Hematopoietic multipotent progenitor cell (in vitro differentiated cells): ENCODE measurements at regions not wholly inside any gene's neighbourhood (a gene's known extent, or its start where the extent isn't known, plus 50 kb on each side); places are given as distances from the start of the nearest gene placed in this dataset.

ENCODE experiments used
- DNase-seq, 3 donors: peaks; one replicate each; pipeline ENCODE4 v3.0.0-alpha.2; 2011 to 2015; ENCODE audit warnings: low read depth in 2 of 3, low spot score in 2 of 3

DNA sequence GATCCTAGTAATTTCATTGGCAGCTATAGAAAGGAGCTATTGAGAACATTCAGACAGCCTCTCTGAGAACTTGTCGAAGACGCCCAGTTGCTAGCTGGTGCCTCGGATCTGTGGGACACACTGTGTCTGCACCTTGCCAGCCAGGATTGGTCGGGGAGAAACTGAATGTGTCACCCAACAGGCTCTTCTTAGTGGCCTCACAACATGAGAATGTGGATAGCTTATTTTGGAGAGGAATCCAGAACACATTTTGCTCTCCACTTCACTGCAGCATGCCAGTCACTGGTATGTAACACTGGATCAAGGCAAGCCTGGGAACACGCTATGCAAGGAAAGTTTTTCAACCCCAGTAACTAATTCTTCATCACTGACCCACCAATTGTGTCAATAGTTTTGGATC, 89.5 kb upstream of the TRPC3 start:
- DNase-seq, result no peak

DNA sequence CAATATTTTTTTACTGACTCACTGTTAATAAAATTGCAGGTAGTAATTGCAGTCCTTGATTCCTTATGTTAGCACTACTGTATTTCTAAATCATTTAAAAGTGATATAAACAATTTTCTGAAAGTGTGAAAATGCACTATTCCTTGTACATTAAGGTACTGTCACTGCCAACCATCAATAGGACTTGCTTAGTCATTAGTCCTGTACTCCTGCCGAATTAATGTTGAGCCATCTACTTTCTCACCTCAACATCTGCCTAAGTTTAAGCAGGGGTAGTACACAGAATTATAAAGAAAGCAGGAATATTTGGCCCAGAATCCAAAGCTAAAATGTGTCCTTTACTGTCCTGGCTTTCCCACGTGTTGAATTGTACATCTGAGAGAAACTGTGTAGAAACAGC, 87.0 kb upstream of the TRPC3 start:
- peak in 2 of 3 donors; percentile 14 to 58 for DNase-seq

DNA sequence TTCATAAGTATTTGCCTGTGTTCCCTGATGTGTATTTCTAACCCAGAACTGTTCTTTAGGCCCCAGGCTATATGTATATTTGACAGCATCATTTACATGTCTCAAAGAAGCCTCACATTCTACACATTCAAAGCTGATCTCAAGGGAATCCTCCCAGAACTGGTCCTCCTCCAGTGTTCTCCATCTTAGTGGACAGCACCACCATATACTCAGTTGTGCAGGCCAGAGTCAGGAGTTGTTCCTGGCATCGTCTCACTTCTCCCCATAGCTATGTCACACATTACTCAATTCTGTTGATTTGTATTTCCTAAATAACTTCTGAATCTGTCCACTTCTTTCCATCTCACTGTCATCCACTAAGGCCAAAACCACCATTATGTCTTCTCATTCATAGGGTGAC, 82.8 kb upstream of the TRPC3 start:
- no peak for DNase-seq

DNA sequence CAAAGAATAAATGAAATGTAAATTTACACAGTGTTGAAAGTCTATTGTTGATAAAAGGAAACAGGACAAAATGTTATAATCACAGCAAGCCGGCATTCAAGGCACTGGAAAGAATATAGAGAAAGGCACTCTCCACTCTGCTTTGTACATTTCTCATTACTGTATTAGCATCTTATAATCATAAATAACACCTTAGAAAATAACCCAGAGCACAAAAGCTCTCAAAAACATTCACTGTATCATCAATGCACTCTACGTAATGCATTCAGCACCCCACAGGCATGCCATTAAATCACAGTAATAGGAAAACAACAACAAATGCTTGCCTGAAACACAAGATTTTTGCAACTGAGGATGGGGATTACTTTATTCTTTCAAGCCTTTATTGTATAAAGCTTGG, 75.3 kb upstream of the TRPC3 start:
- no peak for DNase-seq

DNA sequence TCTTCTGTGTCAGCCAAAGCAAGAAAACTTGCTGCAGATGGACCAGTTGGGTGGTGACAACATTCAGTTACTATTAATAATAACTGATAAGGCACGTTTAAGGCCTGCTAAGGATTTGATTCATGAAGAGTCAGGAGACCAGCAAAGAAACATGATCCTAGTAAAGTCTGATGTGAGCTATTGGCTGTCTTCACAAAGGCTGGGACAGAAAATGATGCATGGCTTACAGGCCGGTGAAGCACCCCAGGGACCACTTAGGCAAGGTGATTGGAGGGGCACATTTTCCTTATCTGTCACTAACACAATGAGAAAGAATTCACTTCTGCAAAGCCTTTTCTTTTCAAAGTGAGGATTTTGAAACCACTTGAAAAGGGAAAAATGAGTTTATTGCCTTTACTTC, 65.4 kb upstream of the TRPC3 start:
- no peak for DNase-seq

DNA sequence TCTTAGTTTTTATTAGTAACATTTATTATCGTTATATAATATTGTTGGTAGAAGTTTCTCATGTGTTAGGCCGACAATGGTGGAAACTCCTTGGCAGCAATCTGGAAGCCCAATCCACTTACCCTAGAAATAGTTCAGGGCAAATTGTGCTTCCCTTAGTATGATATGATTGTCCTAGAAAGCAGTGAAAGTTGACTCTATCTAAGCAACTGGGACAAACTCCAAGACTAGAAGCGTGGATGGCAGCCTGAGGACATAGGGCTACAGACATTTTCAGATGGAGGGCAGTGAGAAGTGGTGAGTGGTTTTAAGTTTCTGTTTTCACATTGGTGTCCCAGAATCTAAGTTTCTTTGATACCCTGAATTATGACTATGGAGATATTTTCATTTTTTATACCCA, 63.3 kb upstream of the TRPC3 start:
- no peak for DNase-seq

DNA sequence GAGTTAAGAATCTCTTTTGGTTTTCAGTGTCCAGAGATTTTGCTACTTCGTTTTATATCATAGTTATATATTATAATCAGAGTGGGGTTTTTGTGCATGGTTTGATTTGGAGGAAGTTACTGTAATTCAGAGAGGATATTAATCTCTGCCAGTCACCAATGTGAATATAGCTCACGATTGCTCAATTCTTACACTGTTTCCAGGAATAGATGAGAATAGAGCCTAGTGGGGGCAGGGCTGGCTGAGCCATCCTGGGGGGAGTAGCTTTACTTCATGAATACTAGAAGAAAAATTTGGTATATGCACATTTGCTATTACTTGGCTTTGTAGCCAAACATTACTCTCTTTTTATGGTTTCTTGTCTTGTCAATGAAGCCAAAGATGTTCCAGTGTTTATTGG, 60.9 kb upstream of the TRPC3 start:
- no peak for DNase-seq

DNA sequence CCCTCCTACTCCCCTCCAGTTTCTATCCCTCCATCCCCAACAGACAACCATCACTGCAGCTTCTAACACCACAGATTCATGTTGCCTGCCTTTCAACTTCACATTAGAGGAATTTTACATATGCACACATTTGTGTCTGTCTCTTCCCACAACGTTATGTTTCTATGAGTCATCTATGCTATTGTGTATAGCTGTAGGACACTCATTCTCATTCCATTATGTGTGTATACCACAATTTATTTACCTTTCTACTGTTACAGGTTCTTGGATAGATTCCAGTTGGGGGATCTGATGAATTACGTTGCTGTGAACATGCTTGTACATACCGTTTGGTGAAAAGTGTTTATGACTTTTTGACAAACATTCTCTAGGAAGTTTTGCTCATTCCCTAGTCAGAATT, 58.8 kb upstream of the TRPC3 start:
- no peak for DNase-seq

DNA sequence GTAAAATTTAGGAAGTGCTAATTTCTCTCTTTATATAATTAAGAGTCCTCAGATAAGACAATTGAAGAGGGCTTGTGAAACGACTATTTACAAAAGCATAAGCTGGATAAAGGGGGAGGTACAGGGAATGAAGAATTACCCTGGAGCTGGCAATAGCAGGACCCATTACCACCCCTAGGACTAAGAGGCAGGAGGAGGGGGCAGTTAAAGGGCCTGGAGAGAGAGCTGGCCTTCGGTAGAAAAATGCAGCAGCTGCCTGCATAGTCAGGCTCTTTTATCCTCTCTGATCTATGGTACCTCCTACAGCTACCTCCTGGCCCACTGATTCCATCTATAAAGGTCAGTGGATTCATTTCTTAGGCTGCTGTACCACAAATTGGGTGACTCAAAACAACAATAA, 57.7 kb upstream of the TRPC3 start:
- no peak for DNase-seq

DNA sequence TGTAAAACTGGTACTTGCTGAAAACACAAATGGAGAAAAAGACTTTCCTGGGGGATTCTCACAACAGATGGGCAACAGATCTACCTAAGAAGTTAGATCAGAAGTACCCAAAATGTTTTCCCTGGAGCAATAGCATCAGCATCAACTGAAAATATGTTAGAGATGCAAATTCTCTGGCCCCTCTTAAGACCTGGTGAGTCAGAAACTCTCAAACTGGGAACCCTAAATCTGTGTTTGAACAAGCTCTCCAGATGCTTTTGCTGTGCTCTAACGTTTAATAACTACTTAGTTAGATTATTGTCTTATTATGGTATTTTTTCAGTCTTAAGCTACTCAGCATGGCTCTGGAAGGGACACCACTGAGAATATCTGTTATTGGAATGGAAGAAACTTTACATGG, 55.2 kb upstream of the TRPC3 start:
- DNase-seq, result no peak

DNA sequence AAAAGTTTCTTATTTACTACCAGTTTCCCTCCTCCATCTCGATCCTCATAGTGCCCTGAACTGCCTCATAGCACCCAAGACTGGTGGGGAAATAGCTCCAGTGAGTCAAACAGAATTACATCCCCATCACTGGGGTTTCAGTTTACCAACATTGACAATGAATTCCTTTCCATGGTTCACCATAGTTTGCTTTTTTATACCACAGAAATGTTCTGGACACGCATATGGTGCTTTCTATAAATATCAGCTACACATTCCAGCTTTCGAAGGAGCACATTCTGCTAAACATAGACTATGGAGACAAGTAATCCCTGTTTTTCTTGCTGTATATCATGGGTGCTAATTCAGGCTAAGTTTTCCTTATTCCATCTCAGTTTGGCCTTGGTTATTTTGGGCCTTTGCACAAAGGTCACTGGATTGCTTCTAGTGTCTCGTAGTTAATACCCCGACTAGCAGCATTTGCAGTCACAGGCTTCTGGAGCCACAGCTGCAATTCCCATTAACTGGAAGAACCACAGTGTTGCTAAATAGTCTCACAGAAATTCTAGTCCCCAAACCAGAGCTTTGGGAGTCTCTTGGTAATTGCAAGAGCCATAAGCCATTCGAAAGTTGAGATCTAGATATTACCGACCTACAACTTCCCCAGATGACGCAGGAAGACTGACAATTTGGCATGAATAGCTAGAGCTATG, 53.4 kb upstream of the TRPC3 start:
- no peak for DNase-seq

DNA sequence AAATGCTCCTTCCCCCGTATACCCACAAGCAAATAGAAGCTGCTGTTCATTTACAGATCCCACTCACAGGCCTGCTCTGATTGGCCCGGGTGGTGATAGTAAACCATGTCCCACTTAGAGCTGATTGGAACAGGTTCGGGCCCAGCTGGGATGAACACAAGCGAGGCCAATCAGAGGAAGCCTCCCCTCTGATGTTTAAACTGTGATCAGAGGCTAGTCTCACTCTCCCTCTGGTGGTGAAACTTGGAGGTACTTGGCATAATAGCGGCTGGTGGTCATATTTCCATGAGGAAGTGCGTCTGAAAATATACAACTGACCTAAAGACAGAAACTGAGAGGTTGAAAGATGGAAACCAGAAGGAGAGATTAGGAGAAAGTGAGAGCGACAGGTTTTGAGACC, 51.5 kb upstream of the TRPC3 start:
- peak in 2 of 3 donors; percentile 31 to 56 for DNase-seq
